Skeletal muscle cell (primary cell): ENCODE measurements at regions not wholly inside any gene's neighbourhood (a gene's known extent, or its start where the extent isn't known, plus 50 kb on each side); places are given as distances from the start of the nearest gene placed in this dataset.
A peak's percentile ranks its signal among the peaks of the same experiment; 100 is the strongest.
"Not testable (repeated sequence)": the region's sequence is repeated elsewhere in the genome, so short reads cannot be mapped to it uniquely, and the experiment has no call there.

Source experiments
- DNase-seq: peaks from one replicate; pipeline ENCODE4 v3.0.0-alpha.2; 2010; ENCODE audit warnings: low read depth
- H3K4me3 ChIP-seq: 2 replicates; pipeline ENCODE4 v1.5.1; 2011; ENCODE audit warnings: low read depth, mild to moderate bottlenecking, control low read depth, low read length, moderate library complexity

- no peak for DNase-seq
- H3K4me3 ChIP-seq, result no peak overlapping the region
These were observed 431.2 kb downstream of the GASK1B start for GRCh38 chr4:157741642-157742041.

GRCh38 chr4:157739242-157739641 is 433.6 kb downstream of the GASK1B start:
- no peak overlapping the region for H3K4me3 ChIP-seq
- peak; percentile 1 for DNase-seq

- no peak for DNase-seq
- no peak overlapping the region for H3K4me3 ChIP-seq
These were observed 444.6 kb downstream of the GASK1B start for GRCh38 chr4:157728215-157728614.

- no peak for DNase-seq
- no peak overlapping the region for H3K4me3 ChIP-seq
These were observed 445.7 kb downstream of the GASK1B start for GRCh38 chr4:157727163-157727562.

GRCh38 chr4:157722146-157722545 is 450.7 kb downstream of the GASK1B start:
- DNase-seq, result no peak
- H3K4me3 ChIP-seq, result no peak overlapping the region

GRCh38 chr4:157713342-157713741 is 459.5 kb downstream of the GASK1B start:
- DNase-seq, result no peak
- H3K4me3 ChIP-seq, result no peak overlapping the region

GRCh38 chr4:157706155-157706554 is 466.7 kb downstream of the GASK1B start:
- DNase-seq, result no peak
- no peak overlapping the region for H3K4me3 ChIP-seq

- no peak for DNase-seq
- no peak overlapping the region for H3K4me3 ChIP-seq
These were observed 470.0 kb downstream of the GASK1B start for GRCh38 chr4:157702831-157703230.

GRCh38 chr4:157701695-157701994 is 471.2 kb downstream of the GASK1B start:
- DNase-seq, result no peak
- H3K4me3 ChIP-seq, result no peak overlapping the region

GRCh38 chr4:157700898-157701694 is 471.7 kb downstream of the GASK1B start:
- H3K4me3 ChIP-seq, result no peak overlapping the region
- DNase-seq, result no peak

- no peak for DNase-seq
- H3K4me3 ChIP-seq, result no peak overlapping the region
These were observed 468.9 kb downstream of the GRIA2 start for GRCh38 chr4:157689476-157689875.

GRCh38 chr4:157687971-157688370 is 467.4 kb downstream of the GRIA2 start:
- H3K4me3 ChIP-seq, result no peak overlapping the region
- DNase-seq, result no peak

- not testable (repeated sequence) for H3K4me3 ChIP-seq, DNase-seq
These were observed 458.8 kb downstream of the GRIA2 start for GRCh38 chr4:157679326-157679725.

- H3K4me3 ChIP-seq, result no peak overlapping the region
- no peak for DNase-seq
These were observed 457.9 kb downstream of the GRIA2 start for GRCh38 chr4:157678478-157678877.

- no peak for DNase-seq
- no peak overlapping the region for H3K4me3 ChIP-seq
These were observed 454.2 kb downstream of the GRIA2 start for GRCh38 chr4:157674699-157675098.

GRCh38 chr4:157667836-157668235 is 447.3 kb downstream of the GRIA2 start:
- no peak for DNase-seq
- no peak overlapping the region for H3K4me3 ChIP-seq

- peak; percentile 38 for DNase-seq
- H3K4me3 ChIP-seq, result no peak overlapping the region
These were observed 444.2 kb downstream of the GRIA2 start for GRCh38 chr4:157664726-157665125.

GRCh38 chr4:157655096-157655809 is 434.7 kb downstream of the GRIA2 start:
- no peak for DNase-seq
- H3K4me3 ChIP-seq, result no peak overlapping the region

GRCh38 chr4:157643257-157643656 is 422.7 kb downstream of the GRIA2 start:
- no peak overlapping the region for H3K4me3 ChIP-seq
- no peak for DNase-seq

GRCh38 chr4:157634057-157634456 is 413.5 kb downstream of the GRIA2 start:
- no peak for DNase-seq
- H3K4me3 ChIP-seq, result no peak overlapping the region
